ENCODE measurements at regions not wholly inside any gene's neighbourhood (a gene's known extent, or its start where the extent isn't known, plus 50 kb on each side); places are given as distances from the start of the nearest gene placed in this dataset.

DNA sequence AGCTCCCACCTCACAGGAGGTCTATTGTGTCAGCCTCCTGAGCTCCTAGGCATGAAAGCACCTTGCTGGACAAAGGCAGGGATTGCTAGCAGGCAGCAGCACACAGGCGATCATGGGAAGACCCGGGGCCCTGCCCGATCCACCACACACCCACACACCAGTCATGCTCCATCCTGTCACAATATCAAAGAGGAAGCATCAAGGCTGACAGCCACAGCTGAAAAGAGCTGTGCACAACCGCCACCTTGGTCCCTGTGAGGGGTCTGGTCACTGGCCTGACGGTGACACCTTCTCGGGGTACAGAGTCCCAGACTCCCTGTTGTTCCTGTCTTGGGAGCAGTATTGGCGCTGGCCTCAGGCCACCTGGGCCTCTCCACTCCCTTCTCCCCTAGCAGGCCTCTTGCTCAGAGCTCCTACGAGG is 89.7 kb upstream of the RET start:
- H3K79me1 ChIP-seq (ENCODE audit: insufficient read depth, low read depth, low read length, poor library complexity, severe bottlenecking) = no peaks in the 10 kb centered on the region
- DNase-seq = peak; percentile 17
- no peak overlapping the region for H2BK5ac ChIP-seq (ENCODE audit: insufficient read length, low read length)
- no peak overlapping the region for H4K91ac ChIP-seq (ENCODE audit: insufficient read length, low read depth, low read length)
- no peak overlapping the region for H3K9ac ChIP-seq (ENCODE audit: extremely low read depth, insufficient read length, low read length)
- no peak overlapping the region for H2BK120ac ChIP-seq (ENCODE audit: low read depth, low read length, poor library complexity, severe bottlenecking)
- H2BK20ac ChIP-seq (ENCODE audit: low read depth, low read length, poor library complexity, severe bottlenecking) = no peak overlapping the region
- no peaks in the 10 kb centered on the region for H3K23me2 ChIP-seq (ENCODE audit: insufficient read length, low read depth, low read length, poor library complexity, severe bottlenecking)
- no peak overlapping the region for H2AK5ac ChIP-seq (ENCODE audit: insufficient read length, low read length)
- no peak overlapping the region for H3K56ac ChIP-seq (ENCODE audit: insufficient read length, low read depth, low read length)
- H3K4me1 Mint-ChIP-seq = peaks cover 0 to 5% of the 10 kb centered on the region in 2 experiments; a peak in 1 of 4 replicates
- H3K4me3 Mint-ChIP-seq = no peak overlapping the region
- H3T11ph ChIP-seq (ENCODE audit: low read length) = no peak overlapping the region
- H3K4ac ChIP-seq (ENCODE audit: low read depth, low read length) = no peak overlapping the region
- H3K4me2 ChIP-seq (ENCODE audit: insufficient read depth, insufficient read length, low read length) = no peak overlapping the region
- no peak overlapping the region for H4K8ac ChIP-seq (replicated peaks; ENCODE audit: insufficient read length, low read depth, low read length)
- H3K27ac Mint-ChIP-seq = peak overlapping the region in 1 of 3 experiments; percentile 50; a peak in 3 of 7 replicates
- no peak overlapping the region for H3K27ac ChIP-seq (ENCODE audit: insufficient read length, low read depth, low read length)
- WGBS (ENCODE audit: extremely low coverage, insufficient read length, low lambda C conversion rate) = no CpG with 5 or more reads among the region's 8 CpGs
- no peak overlapping the region for H3K18ac ChIP-seq (ENCODE audit: insufficient read length, low read depth, low read length)
- H4K20me1 ChIP-seq (ENCODE audit: control insufficient read depth, insufficient read depth, insufficient read length) = peaks cover 2% of the 10 kb centered on the region
- H2BK12ac ChIP-seq (ENCODE audit: insufficient read length, low read depth, low read length) = no peak overlapping the region
- H3K4me1 ChIP-seq (ENCODE audit: insufficient read depth, low read length) = no peaks in the 10 kb centered on the region
- H3K27me3 Mint-ChIP-seq (ENCODE audit: low read depth) = no peaks in the 10 kb centered on the region; the same call in 1 of the 2 replicates
- H3K9me3 Mint-ChIP-seq = no peaks in the 10 kb centered on the region
- TF ChIP-seq, protein P1, sequence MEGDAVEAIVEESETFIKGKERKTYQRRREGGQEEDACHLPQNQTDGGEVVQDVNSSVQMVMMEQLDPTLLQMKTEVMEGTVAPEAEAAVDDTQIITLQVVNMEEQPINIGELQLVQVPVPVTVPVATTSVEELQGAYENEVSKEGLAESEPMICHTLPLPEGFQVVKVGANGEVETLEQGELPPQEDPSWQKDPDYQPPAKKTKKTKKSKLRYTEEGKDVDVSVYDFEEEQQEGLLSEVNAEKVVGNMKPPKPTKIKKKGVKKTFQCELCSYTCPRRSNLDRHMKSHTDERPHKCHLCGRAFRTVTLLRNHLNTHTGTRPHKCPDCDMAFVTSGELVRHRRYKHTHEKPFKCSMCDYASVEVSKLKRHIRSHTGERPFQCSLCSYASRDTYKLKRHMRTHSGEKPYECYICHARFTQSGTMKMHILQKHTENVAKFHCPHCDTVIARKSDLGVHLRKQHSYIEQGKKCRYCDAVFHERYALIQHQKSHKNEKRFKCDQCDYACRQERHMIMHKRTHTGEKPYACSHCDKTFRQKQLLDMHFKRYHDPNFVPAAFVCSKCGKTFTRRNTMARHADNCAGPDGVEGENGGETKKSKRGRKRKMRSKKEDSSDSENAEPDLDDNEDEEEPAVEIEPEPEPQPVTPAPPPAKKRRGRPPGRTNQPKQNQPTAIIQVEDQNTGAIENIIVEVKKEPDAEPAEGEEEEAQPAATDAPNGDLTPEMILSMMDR (conservative IDR thresholded peaks at IDR 0.05) = no peak
- no peaks in the 10 kb centered on the region for H3K9me3 ChIP-seq (ENCODE audit: control insufficient read depth, low read depth, low read length)
- H3K23ac ChIP-seq (ENCODE audit: insufficient read length, low read depth, low read length) = no peak overlapping the region
- no peaks in the 10 kb centered on the region; a peak in 1 of 7 replicates for H3K36me3 Mint-ChIP-seq (ENCODE audit: insufficient read depth in 1 of 3, low read depth in 3 of 3)
- H3K79me2 ChIP-seq (ENCODE audit: insufficient read depth, low read length) = no peaks in the 10 kb centered on the region
- H2AFZ ChIP-seq (ENCODE audit: low read length) = no peak overlapping the region
- H4K5ac ChIP-seq (ENCODE audit: insufficient read length, low read depth, low read length) = no peak overlapping the region
- no peak overlapping the region for H3K14ac ChIP-seq (ENCODE audit: insufficient read depth, low read length)
- H2BK15ac ChIP-seq (ENCODE audit: low read depth, low read length) = no peak overlapping the region
- H3K27me3 ChIP-seq (ENCODE audit: insufficient read depth, low read length) = no peaks in the 10 kb centered on the region

All from H9 (cell line).